Large intestine (tissue), 3 donors: ENCODE measurements at regions not wholly inside any gene's neighbourhood (a gene's known extent, or its start where the extent isn't known, plus 50 kb on each side); places are given as distances from the start of the nearest gene placed in this dataset.

ENCODE experiments used
- DNase-seq, 2 donors: peaks; one replicate each; pipeline versions ENCODE4 v3.0.0 to v3.0.0-alpha.2; 2013
- H3K27ac ChIP-seq: one replicate; pipeline ENCODE4 v1.5.1; 2013; ENCODE audit warnings: low read length
- H3K27me3 ChIP-seq: 2 replicates; pipeline ENCODE4 v1.6.1; 2013; ENCODE audit warnings: low read length; ENCODE audit not compliant: control insufficient read depth, insufficient read depth
- H3K36me3 ChIP-seq: 2 replicates; pipeline ENCODE4 v1.6.1; 2013; ENCODE audit warnings: low read length; ENCODE audit not compliant: control insufficient read depth, insufficient read depth
- H3K4me1 ChIP-seq: one replicate; pipeline ENCODE4 v1.6.1; 2013; ENCODE audit warnings: low read length; ENCODE audit not compliant: control insufficient read depth, insufficient read depth
- H3K4me3 ChIP-seq: one replicate; pipeline ENCODE4 v1.5.1; 2013; ENCODE audit warnings: low read length
- H3K9me3 ChIP-seq: one replicate; pipeline ENCODE4 v1.6.1; 2013; ENCODE audit warnings: mild to moderate bottlenecking, low read depth, low read length, moderate library complexity; ENCODE audit not compliant: control insufficient read depth
- WGBS: methylation state at CpG from one replicate; pipeline ENCODE4 v1.1.5; 2013; ENCODE audit warnings: low lambda C conversion rate; ENCODE audit not compliant: insufficient coverage; 5-methylcytosine and 5-hydroxymethylcytosine counted together

DNA sequence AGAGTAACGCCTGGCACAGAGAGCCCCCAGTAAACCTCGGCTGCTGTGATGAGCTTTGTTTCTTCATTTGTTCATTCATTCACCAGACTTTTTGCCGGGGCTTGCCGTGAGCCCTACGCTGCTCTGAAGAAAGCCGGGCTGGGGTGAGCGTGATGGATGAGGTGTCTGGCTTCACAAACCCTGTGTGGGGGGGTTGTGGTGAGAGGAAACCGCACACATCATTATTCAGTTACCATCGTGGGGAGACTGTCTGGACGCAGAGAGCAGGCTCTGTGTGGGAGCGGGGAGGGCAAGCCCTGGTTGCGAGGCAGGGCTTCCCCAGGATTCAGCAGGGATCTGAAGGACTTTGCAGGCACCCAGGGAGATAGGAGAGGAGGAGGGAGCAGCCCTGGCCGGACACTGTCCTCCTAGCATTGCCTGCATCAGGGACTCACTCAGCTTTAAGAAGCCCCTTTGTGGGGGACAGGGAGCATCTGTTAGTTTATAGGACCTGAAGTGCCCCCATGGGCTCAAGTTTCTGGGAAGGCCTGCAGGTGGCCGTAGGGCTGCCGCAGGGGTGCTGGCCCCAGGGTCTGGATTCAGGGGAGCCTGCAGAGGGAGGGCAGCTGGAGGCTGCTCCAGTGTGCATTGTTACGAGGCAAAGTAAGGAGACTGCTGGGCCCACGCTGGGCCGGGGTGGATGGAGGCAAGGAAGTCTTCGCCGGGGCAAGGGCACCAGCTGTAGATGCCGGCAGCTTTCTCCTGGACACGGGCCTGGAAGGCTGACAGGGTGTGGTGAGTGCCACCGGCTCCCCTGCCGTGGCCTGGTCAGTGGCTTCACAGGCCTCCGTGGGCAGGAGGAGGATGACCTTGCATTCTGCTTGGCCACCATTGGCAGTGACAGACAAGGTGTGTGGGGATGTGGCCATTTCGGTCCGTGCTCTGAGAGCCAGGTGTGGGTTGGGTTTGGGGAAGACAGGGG lies 334.5 kb downstream of the SEC14L1 start:
- WGBS = no CpG with 5 or more reads among the region's 27 CpGs
- peaks cover 14% of the 10 kb centered on the region for H3K36me3 ChIP-seq
- H3K9me3 ChIP-seq = no peaks in the 10 kb centered on the region
- no peak overlapping the region for H3K27ac ChIP-seq
- no peaks in the 10 kb centered on the region for H3K27me3 ChIP-seq
- no peak overlapping the region for H3K4me3 ChIP-seq
- H3K4me1 ChIP-seq = peaks cover 63% of the 10 kb centered on the region
- no peak for DNase-seq

DNA sequence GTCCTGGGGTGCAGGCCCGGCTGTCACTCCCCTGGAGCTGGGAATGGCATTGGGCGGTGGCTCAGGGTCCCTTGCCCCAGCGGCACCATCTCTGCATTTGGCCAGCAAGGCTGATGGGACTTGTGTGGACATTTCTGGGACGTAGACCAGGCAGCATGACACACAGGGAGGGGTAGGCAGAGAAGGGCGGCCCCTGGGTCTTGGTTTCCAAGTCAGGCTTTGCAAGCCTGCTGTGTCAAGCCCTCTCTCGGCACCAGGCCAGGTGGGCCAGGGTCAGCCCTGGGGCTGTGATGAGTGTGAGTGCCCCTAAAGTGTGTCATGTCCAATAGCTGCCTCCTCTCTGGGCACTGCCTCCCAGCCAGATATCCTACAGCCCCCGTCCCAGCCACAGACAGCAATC lies 335.2 kb downstream of the SEC14L1 start:
- H3K4me3 ChIP-seq = no peak overlapping the region
- H3K27ac ChIP-seq = no peak overlapping the region
- no peaks in the 10 kb centered on the region for H3K9me3 ChIP-seq
- no peak for DNase-seq
- peaks cover 59% of the 10 kb centered on the region for H3K4me1 ChIP-seq
- H3K36me3 ChIP-seq = peaks cover 9% of the 10 kb centered on the region
- no peaks in the 10 kb centered on the region for H3K27me3 ChIP-seq
- no CpG with 5 or more reads among the region's 7 CpGs for WGBS

DNA sequence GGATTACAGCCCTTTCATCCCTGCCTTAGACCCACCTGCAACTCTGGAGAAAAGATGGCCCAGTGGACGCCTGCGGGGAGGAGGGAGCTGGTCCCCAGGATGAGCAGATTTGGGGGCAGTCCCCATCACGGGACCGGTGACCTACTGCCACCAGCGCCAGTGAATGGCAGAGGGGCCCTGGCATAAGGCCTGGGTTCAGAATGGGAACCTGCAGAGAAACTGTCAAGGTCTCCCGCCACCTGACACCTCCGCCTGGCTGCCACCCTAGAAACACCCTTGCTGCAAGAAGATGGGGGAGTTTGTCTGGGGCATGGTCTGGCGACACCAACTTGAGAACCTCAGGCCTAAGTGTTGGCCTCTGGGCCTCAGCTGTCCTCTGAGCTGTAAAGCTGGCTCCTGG lies 335.7 kb downstream of the SEC14L1 start:
- no peak for DNase-seq
- Histone ChIP-seq H3K36me3 (peaks cover 10% of the 10 kb centered on the region), H3K27me3 (no peaks in the 10 kb centered on the region), H3K27ac (no peak overlapping the region), H3K4me3 (no peak overlapping the region), H3K9me3 (no peaks in the 10 kb centered on the region), H3K4me1 (peaks cover 54% of the 10 kb centered on the region)
- no CpG with 5 or more reads among the region's 8 CpGs for WGBS

DNA sequence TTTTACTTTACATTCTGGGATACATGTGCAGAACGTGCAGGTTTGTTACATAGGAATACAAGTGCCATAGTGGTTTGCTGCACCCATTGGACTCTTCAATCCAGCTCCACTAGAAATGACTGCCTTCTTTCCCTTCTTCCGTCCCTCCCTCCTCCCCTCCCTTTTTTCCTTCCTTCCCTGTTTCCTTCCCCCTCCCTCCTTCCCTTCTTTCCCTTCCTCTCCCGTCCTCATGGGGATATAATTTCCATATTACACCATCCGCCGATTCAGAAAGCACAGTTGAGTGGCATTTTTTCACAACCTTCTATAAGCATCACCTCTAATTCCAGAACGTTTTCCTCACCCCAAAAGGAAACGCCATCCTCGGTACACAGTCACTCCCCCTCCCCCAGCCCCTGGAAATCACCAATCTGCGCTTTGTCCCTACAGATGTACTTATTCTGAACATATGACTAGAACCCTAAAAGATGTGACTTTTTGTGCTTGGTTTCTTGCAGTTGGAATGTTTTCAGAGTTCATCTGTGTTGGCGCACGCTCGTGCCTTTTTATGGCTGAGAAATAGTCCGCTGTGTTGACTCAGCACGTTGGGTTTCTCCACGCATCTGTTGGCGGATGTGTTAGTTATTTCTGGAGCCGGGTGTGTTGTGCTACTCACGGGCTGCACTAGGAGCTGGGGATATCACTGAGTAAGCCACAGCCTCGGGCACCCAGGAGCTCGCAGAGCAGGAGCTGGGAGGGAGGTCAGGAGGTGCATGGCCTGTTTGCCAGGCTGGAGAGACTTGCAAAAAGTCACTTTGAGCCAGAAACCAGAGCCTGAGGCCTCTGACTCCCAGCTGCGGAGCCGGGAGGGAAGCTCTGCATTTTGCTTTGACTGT lies 336.4 kb downstream of the SEC14L1 start:
- Histone ChIP-seq H3K9me3 (no peaks in the 10 kb centered on the region), H3K27me3 (no peaks in the 10 kb centered on the region), H3K4me1 (peaks cover 51% of the 10 kb centered on the region), H3K27ac (peak overlapping the region; percentile 26), H3K36me3 (peaks cover 15% of the 10 kb centered on the region), H3K4me3 (no peak overlapping the region)
- DNase-seq = peak; percentile 33 to 50
- WGBS = 62% methylated on average over 2 of the region's 22 CpGs

DNA sequence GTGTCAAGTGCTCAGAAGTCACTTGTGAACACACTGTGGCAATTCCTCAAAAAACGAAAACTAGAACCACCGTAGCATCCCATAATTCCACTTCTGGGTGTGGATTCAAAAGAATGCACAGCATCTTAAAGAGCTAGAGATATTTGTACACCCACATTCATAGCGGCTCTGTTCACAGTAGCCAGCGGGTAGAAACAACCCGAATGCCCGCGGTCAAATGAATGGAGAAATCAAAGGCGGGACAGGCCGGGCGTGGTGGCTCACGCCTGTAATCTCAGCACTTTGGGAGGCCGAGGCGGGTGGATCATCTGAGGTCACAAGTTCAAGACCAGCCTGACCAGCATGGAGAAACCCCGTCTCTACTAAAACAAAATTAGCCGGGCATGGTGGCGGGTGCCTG lies 337.5 kb downstream of the SEC14L1 start:
- peaks cover 26% of the 10 kb centered on the region for H3K36me3 ChIP-seq
- no peak overlapping the region for H3K4me3 ChIP-seq
- H3K4me1 ChIP-seq = peaks cover 40% of the 10 kb centered on the region
- H3K9me3 ChIP-seq = no peaks in the 10 kb centered on the region
- no CpG with 5 or more reads among the region's 16 CpGs for WGBS
- H3K27me3 ChIP-seq = no peaks in the 10 kb centered on the region
- DNase-seq = no peak
- H3K27ac ChIP-seq = no peak overlapping the region

DNA sequence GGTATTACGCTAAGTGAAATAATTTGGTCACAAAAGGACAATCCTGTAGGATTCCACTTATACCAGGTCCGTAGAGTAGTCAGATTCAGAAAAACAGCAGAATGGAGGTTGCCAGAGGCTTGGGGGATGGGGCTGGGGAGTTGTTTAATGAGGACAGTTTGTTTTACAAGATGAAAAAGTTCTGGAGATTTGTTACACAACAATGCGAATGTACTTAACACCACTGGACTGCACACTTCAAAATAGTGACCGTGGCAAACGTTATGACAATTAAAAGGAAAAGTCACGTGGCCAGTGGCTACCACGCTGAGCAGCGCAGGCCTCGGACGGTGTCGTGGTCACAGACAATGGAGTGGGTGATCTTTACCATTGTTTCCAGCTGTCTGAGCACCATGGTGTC lies 338.1 kb downstream of the SEC14L1 start:
- H3K4me1 ChIP-seq = peaks cover 33% of the 10 kb centered on the region
- DNase-seq = no peak
- H3K9me3 ChIP-seq = no peaks in the 10 kb centered on the region
- WGBS = no CpG with 5 or more reads among the region's 11 CpGs
- no peak overlapping the region for H3K4me3 ChIP-seq
- no peaks in the 10 kb centered on the region for H3K27me3 ChIP-seq
- peaks cover 32% of the 10 kb centered on the region for H3K36me3 ChIP-seq
- no peak overlapping the region for H3K27ac ChIP-seq

DNA sequence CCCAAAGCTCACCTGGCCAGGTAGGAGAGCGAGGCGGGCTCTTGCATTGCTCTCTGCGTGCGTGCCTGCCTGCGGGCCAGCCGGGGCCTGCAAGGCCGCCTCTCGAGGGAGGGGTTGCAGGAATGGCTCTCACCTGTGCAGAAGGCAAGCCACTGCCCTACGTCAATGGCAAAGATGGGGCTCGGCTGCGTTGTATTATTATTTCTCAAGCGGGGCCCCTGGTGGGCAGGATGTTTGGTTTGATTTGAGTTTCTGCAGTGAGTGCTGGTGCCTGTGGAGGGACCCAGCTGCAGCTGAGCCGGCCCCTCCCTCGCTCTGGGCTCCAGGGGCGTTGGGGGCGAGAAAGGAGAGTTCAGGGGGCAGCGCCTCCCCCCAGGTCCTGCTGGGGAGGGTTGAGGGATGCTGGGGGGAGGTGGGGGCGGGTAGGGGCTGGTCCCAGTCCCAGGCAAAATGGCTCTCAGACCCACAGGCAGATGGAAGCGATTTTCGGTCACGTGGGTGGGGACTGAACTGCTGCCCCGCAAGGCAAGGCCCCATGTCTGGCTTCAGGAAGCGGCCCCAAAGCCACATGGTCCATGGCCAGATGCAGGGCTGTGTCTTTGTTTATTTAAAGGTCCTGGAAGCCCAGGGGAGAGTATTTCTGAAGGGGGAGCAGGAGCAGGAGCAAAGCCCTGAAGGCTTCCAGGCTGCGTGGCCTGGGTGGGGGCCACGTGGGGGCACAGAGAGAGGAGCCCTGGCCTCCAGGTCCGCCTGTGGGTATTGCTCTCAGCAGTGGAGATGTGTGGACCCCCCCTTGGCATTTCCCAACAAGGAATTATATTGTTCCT lies 338.8 kb downstream of the SEC14L1 start:
- Histone ChIP-seq H3K4me1 (peaks cover 27% of the 10 kb centered on the region), H3K4me3 (no peak overlapping the region), H3K27ac (no peak overlapping the region), H3K27me3 (no peaks in the 10 kb centered on the region), H3K9me3 (no peaks in the 10 kb centered on the region), H3K36me3 (peaks cover 33% of the 10 kb centered on the region)
- no CpG with 5 or more reads among the region's 26 CpGs for WGBS
- DNase-seq = no peak

DNA sequence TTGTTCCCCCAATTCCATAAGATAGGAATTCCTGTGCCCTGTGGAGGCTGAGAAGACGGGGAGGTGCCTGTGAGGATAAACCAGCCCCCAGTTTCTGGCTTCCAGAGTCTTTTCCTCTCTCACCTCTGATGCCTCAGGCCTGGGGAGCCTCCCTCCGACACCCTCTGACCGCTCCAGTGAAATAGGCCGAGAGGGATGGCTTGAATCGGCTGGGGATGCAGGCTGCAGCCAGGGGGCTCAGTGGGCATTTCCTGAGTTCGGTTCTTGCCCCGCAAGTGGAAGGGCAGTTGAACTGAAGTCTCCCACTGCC lies 339.4 kb downstream of the SEC14L1 start:
- peaks cover 21% of the 10 kb centered on the region for H3K4me1 ChIP-seq
- WGBS = no CpG with 5 or more reads among the region's 7 CpGs
- peaks cover 30% of the 10 kb centered on the region for H3K36me3 ChIP-seq

DNA sequence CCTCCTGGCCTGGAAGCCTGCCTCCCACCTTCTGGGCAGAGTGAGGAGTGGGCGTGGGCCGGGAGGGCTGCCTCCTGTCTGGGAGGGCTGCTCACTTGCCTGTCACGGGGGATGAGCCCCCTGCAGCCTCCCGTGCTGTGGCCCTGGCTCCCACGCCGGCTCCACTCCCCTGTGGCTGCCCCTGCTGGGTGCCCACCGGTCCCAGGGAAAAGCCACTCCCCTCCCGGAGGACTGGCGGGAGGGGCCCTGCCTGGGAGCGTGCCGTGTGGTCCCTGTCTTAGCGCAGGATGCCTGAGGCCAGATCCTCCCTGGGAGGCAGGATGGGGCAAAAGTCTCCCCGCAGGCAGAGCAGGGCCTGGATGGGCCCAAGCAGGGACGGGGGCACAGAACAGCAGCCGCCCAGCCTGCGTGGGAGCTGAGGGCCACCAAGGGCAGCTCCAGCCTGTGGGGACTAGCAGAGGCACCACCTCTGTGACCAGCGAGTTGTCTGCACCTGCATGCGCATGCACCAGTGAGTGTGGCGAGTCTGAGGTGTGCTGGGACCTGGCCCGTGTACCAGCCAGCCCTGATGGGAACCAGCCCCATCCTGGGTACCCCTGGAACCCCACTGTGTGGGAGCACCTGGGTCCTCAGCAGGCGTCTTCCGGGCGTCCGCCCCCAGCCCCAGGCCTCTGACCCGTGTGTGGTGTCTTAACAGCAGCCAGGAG lies 339.9 kb downstream of the SEC14L1 start:
- H3K27me3 ChIP-seq = no peaks in the 10 kb centered on the region
- peaks cover 17% of the 10 kb centered on the region for H3K4me1 ChIP-seq
- H3K4me3 ChIP-seq = no peak overlapping the region
- peaks cover 27% of the 10 kb centered on the region for H3K36me3 ChIP-seq
- DNase-seq = no peak
- WGBS = no CpG with 5 or more reads among the region's 25 CpGs
- no peak overlapping the region for H3K27ac ChIP-seq
- H3K9me3 ChIP-seq = no peaks in the 10 kb centered on the region

More for the DNA sequence above, 339.4 kb downstream of the SEC14L1 start:
- Histone ChIP-seq H3K9me3 (no peaks in the 10 kb centered on the region), H3K27me3 (no peaks in the 10 kb centered on the region), H3K27ac (no peak overlapping the region), H3K4me3 (no peak overlapping the region)
- no peak for DNase-seq
